ENCODE measurements at regions not wholly inside any gene's neighbourhood (a gene's known extent, or its start where the extent isn't known, plus 50 kb on each side); places are given as distances from the start of the nearest gene placed in this dataset.

DNA sequence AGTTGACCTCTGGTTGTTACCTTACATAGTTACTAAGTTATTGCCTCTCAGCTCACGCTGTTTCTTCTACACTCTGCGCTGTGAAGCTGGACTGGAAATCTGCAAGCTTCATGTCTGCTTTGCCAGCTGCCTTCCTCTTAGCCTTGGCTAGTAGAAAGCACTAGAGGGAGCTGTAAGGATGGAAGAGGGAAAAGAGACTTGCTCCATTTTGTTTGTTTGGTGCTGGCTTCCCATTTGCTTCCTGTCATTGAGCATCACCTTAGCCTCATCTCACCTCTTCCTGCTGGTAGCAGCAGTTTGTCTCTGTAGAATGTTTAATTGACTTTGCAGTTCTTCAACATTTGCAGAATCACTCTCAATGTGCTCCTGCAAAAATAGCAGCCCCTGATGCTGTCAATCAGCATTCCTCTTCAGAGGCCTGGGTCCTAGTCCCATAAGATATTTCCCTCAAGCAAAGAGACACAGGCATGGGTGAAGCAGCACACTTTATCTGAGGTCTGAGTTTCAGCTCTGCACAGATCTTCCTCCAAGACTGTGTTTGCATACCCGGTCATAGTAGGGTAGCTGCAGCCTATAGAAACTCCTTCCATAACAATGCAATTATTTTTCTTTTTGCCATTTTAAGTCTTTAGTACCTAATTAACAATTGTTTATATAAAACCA, 302.2 kb upstream of the EPHA7 start:
- TF ChIP-seq CTCF (IDR thresholded peaks at IDR 0.05; ENCODE audit: low read length, missing control alignments) = peak; percentile 69
- no peak overlapping the region for H3K4me3 ChIP-seq (replicated peaks; ENCODE audit: low read depth, low read length)
- DNase-seq (ENCODE audit: low read depth) = peak; percentile 54

- DNase-seq (ENCODE audit: low read depth) = no peak
- no peak for TF ChIP-seq CTCF (IDR thresholded peaks at IDR 0.05; ENCODE audit: low read length, missing control alignments)
- H3K4me3 ChIP-seq (replicated peaks; ENCODE audit: low read depth, low read length) = no peak overlapping the region
Observed at GRCh38 chr6:93713974-93714373, 294.6 kb upstream of the EPHA7 start.

DNA sequence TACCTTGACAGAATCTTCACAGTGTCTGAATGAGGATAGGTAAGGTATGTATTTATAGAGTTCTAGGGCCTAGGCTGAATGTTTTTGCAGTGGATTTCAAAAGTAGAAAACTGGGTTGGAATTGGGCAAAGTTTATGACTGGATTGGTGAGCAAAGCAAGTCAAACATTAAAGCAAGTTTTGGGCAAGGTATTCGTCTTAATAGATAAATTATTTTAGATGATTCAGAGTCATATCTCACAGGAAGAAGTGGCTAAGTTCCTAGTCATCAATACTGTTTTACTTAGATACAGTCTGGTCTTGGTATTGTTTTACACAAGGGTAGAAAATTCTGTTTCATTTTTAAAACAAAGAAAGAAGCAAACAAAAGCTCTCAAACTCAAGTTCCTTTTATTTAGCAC, 284.1 kb upstream of the EPHA7 start:
- no peak overlapping the region for H3K4me3 ChIP-seq (replicated peaks; ENCODE audit: low read depth, low read length)
- DNase-seq (ENCODE audit: low read depth) = no peak
- TF ChIP-seq CTCF (IDR thresholded peaks at IDR 0.05; ENCODE audit: low read length, missing control alignments) = no peak

DNA sequence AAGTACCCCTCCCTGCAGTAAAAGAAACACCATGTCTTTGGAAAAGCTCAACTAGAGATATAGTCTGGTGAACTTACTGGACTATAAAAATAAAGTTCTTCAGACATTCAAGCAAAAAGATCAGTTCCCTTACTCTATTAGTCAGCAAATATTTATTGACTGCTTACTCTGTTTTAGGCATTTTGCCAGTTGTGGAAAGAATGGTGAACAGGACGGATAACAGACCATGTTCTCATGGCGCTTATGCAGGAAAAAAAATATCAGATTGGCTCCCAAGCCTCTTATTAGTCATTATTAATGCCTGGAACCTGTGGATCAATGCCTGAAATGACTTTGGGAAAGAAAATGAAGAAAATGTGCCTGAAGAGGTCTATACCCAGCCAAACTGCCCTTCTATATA, 282.2 kb upstream of the EPHA7 start:
- TF ChIP-seq CTCF (IDR thresholded peaks at IDR 0.05; ENCODE audit: low read length, missing control alignments) = no peak
- H3K4me3 ChIP-seq (replicated peaks; ENCODE audit: low read depth, low read length) = no peak overlapping the region
- DNase-seq (ENCODE audit: low read depth) = peak; percentile 75

DNA sequence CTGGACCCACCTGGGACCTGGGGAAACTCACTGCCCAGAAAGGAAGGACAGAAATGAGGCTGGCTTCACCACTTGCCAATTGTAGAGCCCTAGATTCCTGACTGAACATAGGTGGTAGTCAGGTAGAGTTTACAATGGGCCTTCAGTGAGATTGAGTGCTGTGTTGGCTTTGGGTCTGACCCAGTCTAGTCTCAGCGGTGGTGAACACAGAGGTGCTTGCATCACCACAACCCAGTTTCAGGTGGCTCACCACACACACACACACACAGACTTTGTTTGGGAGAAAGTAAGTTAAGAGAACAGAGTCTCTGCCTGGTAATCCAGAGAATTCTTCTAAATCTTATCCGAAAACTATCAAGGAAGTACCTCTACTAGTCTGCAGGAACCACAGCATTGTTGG, 266.1 kb upstream of the EPHA7 start:
- no peak overlapping the region for H3K4me3 ChIP-seq (replicated peaks; ENCODE audit: low read depth, low read length)
- DNase-seq (ENCODE audit: low read depth) = no peak
- TF ChIP-seq CTCF (IDR thresholded peaks at IDR 0.05; ENCODE audit: low read length, missing control alignments) = no peak

- no peak for DNase-seq (ENCODE audit: low read depth)
- TF ChIP-seq CTCF (IDR thresholded peaks at IDR 0.05; ENCODE audit: low read length, missing control alignments) = no peak
- no peak overlapping the region for H3K4me3 ChIP-seq (replicated peaks; ENCODE audit: low read depth, low read length)
Observed at GRCh38 chr6:93684339-93684738, 265.0 kb upstream of the EPHA7 start.

- TF ChIP-seq CTCF (IDR thresholded peaks at IDR 0.05; ENCODE audit: low read length, missing control alignments) = no peak
- peak; percentile 29 for DNase-seq (ENCODE audit: low read depth)
- H3K4me3 ChIP-seq (replicated peaks; ENCODE audit: low read depth, low read length) = no peak overlapping the region
Observed at GRCh38 chr6:93679836-93680235, 260.5 kb upstream of the EPHA7 start.

Data from fibroblast of pulmonary artery (primary cell).